IMR-90 (cell line): ENCODE measurements at regions not wholly inside any gene's neighbourhood (a gene's known extent, or its start where the extent isn't known, plus 50 kb on each side); places are given as distances from the start of the nearest gene placed in this dataset.

Experiments used
- ATAC-seq: fragments of 200-7000 bp; cut with Tn5 transposase; 2 replicates; pipeline ENCODE4 v1.9.1; 2020; ENCODE audit warnings: low read depth, mild to moderate bottlenecking, moderate library complexity
- BruUV-seq: library from RNA; stranded (reverse); fragments of 400-500 nt; replicated peaks from 2 replicates; lab custom pipeline; 2021; lab: Mats Ljungman, UMichigan
- CTCF ChIA-PET: fragments of 300-600 bp; formaldehyde crosslinking; extraction: SDS; loops from one replicate; lab custom pipeline; 2021; ENCODE audit warnings: antibody characterized with exemption; lab: Yijun Ruan, JAX
- POLR2A ChIA-PET: fragments of 300-600 bp; sonication (Branson Sonifier 250); formaldehyde crosslinking; loops from one replicate; lab custom pipeline; 2022; ENCODE audit warnings: antibody characterized with exemption; ENCODE audit not compliant: unreplicated experiment; lab: Charles Lee
- DNase-seq: peaks from one replicate; pipeline ENCODE4 v3.0.0; 2013
- H2AFZ ChIP-seq: replicated peaks from 2 replicates; pipeline ENCODE3; 2013; ENCODE audit warnings: low read length, mild to moderate bottlenecking; ENCODE audit not compliant: poor library complexity
- H2AK5ac ChIP-seq: 2 replicates; pipeline ENCODE4 v1.6.1; 2013; ENCODE audit warnings: low read depth, low read length, inconsistent platforms
- H2AK9ac ChIP-seq: replicated peaks from 2 replicates; pipeline ENCODE3; 2013; ENCODE audit warnings: mild to moderate bottlenecking, low read depth, low read length, moderate library complexity; ENCODE audit not compliant: poor library complexity
- H2BK120ac ChIP-seq: 2 replicates; pipeline ENCODE4 v1.6.1; 2013; ENCODE audit warnings: low read depth, low read length, inconsistent platforms
- H2BK15ac ChIP-seq: 3 replicates; pipeline ENCODE4 v1.6.1; 2013; ENCODE audit warnings: low read depth, low read length, inconsistent platforms
- H2BK20ac ChIP-seq: 2 replicates; pipeline ENCODE4 v1.6.1; 2013; ENCODE audit warnings: low read depth, mild to moderate bottlenecking, inconsistent platforms, low read length, moderate library complexity
- H2BK5ac ChIP-seq: 2 replicates; pipeline ENCODE4 v1.6.1; 2013; ENCODE audit warnings: mild to moderate bottlenecking, low read depth, low read length, inconsistent platforms; ENCODE audit not compliant: poor library complexity, severe bottlenecking
- H3K14ac ChIP-seq: replicated peaks from 2 replicates; pipeline ENCODE4 v1.6.1; 2013; ENCODE audit warnings: low read depth, low read length, inconsistent platforms
- H3K18ac ChIP-seq: 2 replicates; pipeline ENCODE4 v1.6.1; 2013; ENCODE audit warnings: low read depth, low read length, control low read depth
- H3K23ac ChIP-seq: 2 replicates; pipeline ENCODE4 v1.6.1; 2013; ENCODE audit warnings: low read depth, low read length, inconsistent platforms
- H3K27ac ChIP-seq: 2 replicates; pipeline ENCODE4 v1.5.1; 2013; ENCODE audit warnings: mild to moderate bottlenecking, control low read depth, low read length; ENCODE audit not compliant: insufficient read depth
- H3K27me3 ChIP-seq: 2 replicates; pipeline ENCODE4 v1.6.1; 2013; ENCODE audit warnings: low read length; ENCODE audit not compliant: control insufficient read depth, insufficient read depth
- H3K36me3 ChIP-seq: 2 replicates; pipeline ENCODE4 v1.6.1; 2013; ENCODE audit warnings: low read length, mixed read lengths; ENCODE audit not compliant: control insufficient read depth, insufficient read depth
- H3K4ac ChIP-seq: 2 replicates; pipeline ENCODE4 v1.6.1; 2013; ENCODE audit warnings: low read depth, low read length, inconsistent platforms
- H3K4me1 ChIP-seq: 2 replicates; pipeline ENCODE4 v1.6.1; 2013; ENCODE audit warnings: low read length, mixed read lengths; ENCODE audit not compliant: control insufficient read depth, insufficient read depth
- H3K4me2 ChIP-seq: 2 replicates; pipeline ENCODE4 v1.6.1; 2013; ENCODE audit warnings: low read depth, mild to moderate bottlenecking, control low read depth, low read length, moderate library complexity
- H3K4me3 ChIP-seq: 2 replicates; pipeline ENCODE4 v1.5.1; 2013; ENCODE audit warnings: low read depth, mild to moderate bottlenecking, control low read depth, low read length, moderate library complexity; ENCODE audit not compliant: insufficient read depth
- H3K56ac ChIP-seq: 2 replicates; pipeline ENCODE4 v1.6.1; 2013; ENCODE audit warnings: low read length, inconsistent platforms; ENCODE audit not compliant: insufficient read depth; ENCODE audit errors: extremely low read depth
- H3K79me1 ChIP-seq, 2 experiments: 2 replicates each; pipeline ENCODE4 v1.6.1; 2013; ENCODE audit warnings: low read length in 2 of 2, inconsistent platforms in 1 of 2, low read depth in 1 of 2
- H3K9ac ChIP-seq: 2 replicates; pipeline ENCODE4 v1.6.1; 2013; ENCODE audit warnings: low read depth, low read length, control low read depth
- H3K9me1 ChIP-seq: 2 replicates; pipeline ENCODE4 v1.6.1; 2013; ENCODE audit warnings: low read length, inconsistent platforms; ENCODE audit not compliant: insufficient read depth
- H3K9me3 ChIP-seq: 2 replicates; pipeline ENCODE4 v1.6.1; 2013; ENCODE audit warnings: low read length; ENCODE audit not compliant: control insufficient read depth, insufficient read depth
- H4K20me1 ChIP-seq: 2 replicates; pipeline ENCODE4 v1.6.1; 2013; ENCODE audit warnings: low read length, inconsistent platforms; ENCODE audit not compliant: insufficient read depth
- H4K5ac ChIP-seq: 2 replicates; pipeline ENCODE4 v1.6.1; 2013; ENCODE audit warnings: mild to moderate bottlenecking, low read depth, low read length, control low read depth
- H4K8ac ChIP-seq, 2 experiments: 2 replicates each; pipeline ENCODE4 v1.6.1; 2013; ENCODE audit warnings: low read depth in 2 of 2, low read length in 2 of 2, control low read depth in 1 of 2, inconsistent platforms in 1 of 2
- H4K91ac ChIP-seq: 2 replicates; pipeline ENCODE4 v1.6.1; 2013; ENCODE audit warnings: low read depth, low read length, inconsistent platforms; ENCODE audit not compliant: insufficient read depth
- CEBPB ChIP-seq: IDR thresholded peaks from 2 replicates; pipeline ENCODE4 v1.6.1; 2012; ENCODE audit warnings: low read depth, low read length, improper control_type of control experiment
- ELK1 ChIP-seq: fragments of 150-350 bp; IDR thresholded peaks from 2 replicates; pipeline ENCODE4 v1.6.1; 2016; ENCODE audit warnings: low read depth, mild to moderate bottlenecking, low read length, moderate library complexity, borderline replicate concordance
- FOS ChIP-seq: fragments of 150-350 bp; IDR thresholded peaks from 2 replicates; pipeline ENCODE4 v1.6.1; 2016; ENCODE audit warnings: low read depth, low read length
- MAZ ChIP-seq: IDR thresholded peaks from 2 replicates; pipeline ENCODE4 v1.6.1; 2012; ENCODE audit warnings: low read depth, mild to moderate bottlenecking, low read length, improper control_type of control experiment, moderate library complexity, borderline replicate concordance
- MXI1 ChIP-seq: IDR thresholded peaks from 2 replicates; pipeline ENCODE4 v1.6.1; 2012; ENCODE audit warnings: low read depth, mild to moderate bottlenecking, low read length, moderate library complexity, borderline replicate concordance
- WGBS, 2 experiments: methylation state at CpG; one replicate each; pipeline versions ENCODE4 v1.1.5 to v1.1.7; 2013; ENCODE audit warnings: missing lambda C conversion rate in 2 of 2; ENCODE audit not compliant: insufficient read length in 1 of 2; ENCODE audit errors: extremely low coverage in 2 of 2; 5-methylcytosine and 5-hydroxymethylcytosine counted together
- dilution Hi-C: fragments of 300-500 bp; cut with HindIII; formaldehyde crosslinking; loops from one replicate; pipeline ENCODE4 v1.14.3; 2018; ENCODE audit warnings: low sequenced_read_pairs; ENCODE audit not compliant: unreplicated experiment
- in situ Hi-C: fragments of 300-500 bp; cut with MboI; formaldehyde crosslinking; loops from 3 replicates; pipeline ENCODE4 v1.14.3; 2019; ENCODE audit warnings: low sequenced_read_pairs, inconsistent platforms, mixed read lengths
- intact Hi-C: fragments of 100-400 bp; cut with micrococcal nuclease; formaldehyde crosslinking; loops from 2 replicates; pipeline ENCODE4 v1.10.0; 2022

DNA sequence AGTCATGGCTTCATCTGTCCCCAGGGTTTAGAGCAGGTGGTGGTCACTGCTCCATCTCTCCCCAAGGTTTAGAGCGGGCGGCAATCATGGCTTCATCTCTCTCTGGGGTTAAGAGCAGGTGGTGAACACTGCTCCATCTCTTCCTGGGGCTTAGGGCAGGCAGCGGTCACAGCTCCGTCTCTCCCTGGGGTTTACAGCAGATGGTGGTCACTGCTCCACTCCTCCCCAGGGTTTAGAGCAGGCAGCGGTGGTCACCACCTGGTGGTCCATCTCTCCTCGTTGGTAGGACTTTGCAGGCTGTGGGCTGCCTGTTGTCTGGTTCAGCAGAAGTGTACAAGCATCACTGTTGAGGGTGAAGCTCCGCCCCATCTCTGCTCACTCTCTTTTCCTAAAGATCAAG lies 52.8 kb upstream of the ARHGEF7 start:
- TF ChIP-seq CEBPB (no peak), ELK1 (no peak), FOS (no peak), MXI1 (no peak), MAZ (no peak)
- no peaks in the 10 kb centered on the region for H3K36me3 ChIP-seq
- ChIA-PET CTCF (no interaction called here), POLR2A (no interaction called here)
- no peak overlapping the region for H3K4ac ChIP-seq
- no peak overlapping the region for H2BK5ac ChIP-seq
- in situ Hi-C loops, result no loop called here
- BruUV-seq, result no TSS peak
- H2AK5ac ChIP-seq, result no peak overlapping the region
- no peak overlapping the region for H4K91ac ChIP-seq
- intact Hi-C loops, result loop anchor here (10.0 kb wide), 1 partner anchor 1382 kb away; no protein-coding TSS in a partner anchor
- WGBS, 2 experiments, result 80% methylated on average over 2 of the region's 7 CpGs; no CpG with 5 or more reads in 1 of the 2 experiments
- no peak overlapping the region for H3K27ac ChIP-seq
- H2BK120ac ChIP-seq, result no peak overlapping the region
- no peak for ATAC-seq
- no peaks in the 10 kb centered on the region for H3K9me1 ChIP-seq
- dilution Hi-C loops, result no loop called here
- no peak overlapping the region for H2AK9ac ChIP-seq
- H3K23ac ChIP-seq, result no peak overlapping the region
- no peak overlapping the region for H2AFZ ChIP-seq
- H3K14ac ChIP-seq, result no peak overlapping the region
- H3K4me1 ChIP-seq, result no peaks in the 10 kb centered on the region
- peaks cover 17% of the 10 kb centered on the region for H3K27me3 ChIP-seq
- no peaks in the 10 kb centered on the region for H4K20me1 ChIP-seq
- H4K8ac ChIP-seq, result no peak overlapping the region
- H3K18ac ChIP-seq, result no peak overlapping the region
- H3K56ac ChIP-seq, result no peak overlapping the region
- H4K5ac ChIP-seq, result no peak overlapping the region
- no peaks in the 10 kb centered on the region for H3K9me3 ChIP-seq
- H3K9ac ChIP-seq, result no peak overlapping the region
- no peak for DNase-seq
- no peak overlapping the region for H2BK15ac ChIP-seq
- H3K4me2 ChIP-seq, result no peak overlapping the region
- H3K4me3 ChIP-seq, result no peak overlapping the region
- H3K79me1 ChIP-seq, result no peaks in the 10 kb centered on the region
- no peak overlapping the region for H2BK20ac ChIP-seq
